ENCODE measurements at regions not wholly inside any gene's neighbourhood (a gene's known extent, or its start where the extent isn't known, plus 50 kb on each side); places are given as distances from the start of the nearest gene placed in this dataset.

DNA sequence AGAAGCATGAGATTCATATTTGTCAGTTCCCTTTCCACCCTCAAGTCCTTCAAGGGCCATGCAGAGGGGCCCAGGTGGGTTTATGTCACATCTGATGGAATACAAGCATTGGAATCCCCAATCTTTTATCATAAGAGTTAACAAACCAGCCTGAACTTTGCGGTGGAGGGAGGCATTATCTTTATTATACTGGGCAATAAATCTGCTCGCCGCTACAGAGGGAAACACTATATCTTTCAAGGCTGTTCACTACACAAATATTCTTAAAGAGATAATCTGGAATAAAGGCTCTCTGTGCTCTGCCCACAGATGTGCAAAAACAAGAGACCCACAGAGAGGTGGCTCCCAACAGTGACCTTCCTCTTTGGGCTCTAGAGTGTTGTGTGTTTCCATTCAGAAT lies 153.6 kb upstream of the PLEKHA5 start:
- DNase-seq, result no peak

DNA sequence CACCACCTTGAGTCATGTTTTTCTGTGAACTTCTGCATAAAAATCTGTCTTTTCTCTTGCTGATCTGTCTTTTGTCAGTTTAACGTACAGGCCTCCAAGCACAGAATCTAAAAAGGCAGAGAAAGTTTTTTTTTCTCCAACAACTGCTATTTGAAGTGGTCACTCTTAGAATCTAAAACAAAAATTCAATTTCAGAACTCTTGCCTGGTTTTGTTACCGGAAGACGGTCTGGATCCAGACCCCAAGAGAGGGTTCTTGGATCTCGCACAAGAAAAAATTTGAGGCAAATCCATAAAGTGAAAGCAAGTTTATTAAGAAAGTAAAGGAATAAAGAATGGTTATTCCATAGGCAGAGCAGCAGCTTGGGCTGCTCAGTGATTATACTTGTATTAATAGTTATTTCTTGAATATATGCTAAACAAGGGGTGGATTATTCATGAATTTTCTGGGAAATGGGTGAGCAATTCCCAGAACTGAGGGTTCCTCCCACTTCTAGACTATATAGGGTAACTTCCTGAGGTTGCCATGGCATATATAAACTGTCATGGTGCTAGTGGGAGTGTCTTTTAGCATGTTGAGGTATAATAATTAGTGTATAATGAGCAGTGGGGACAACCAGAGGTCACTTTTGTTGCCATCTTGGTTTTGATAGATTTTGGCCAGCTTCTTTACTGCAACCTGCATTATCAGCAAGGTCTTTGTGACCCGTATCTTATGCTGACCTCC lies 150.0 kb upstream of the PLEKHA5 start:
- DNase-seq, result no peak

DNA sequence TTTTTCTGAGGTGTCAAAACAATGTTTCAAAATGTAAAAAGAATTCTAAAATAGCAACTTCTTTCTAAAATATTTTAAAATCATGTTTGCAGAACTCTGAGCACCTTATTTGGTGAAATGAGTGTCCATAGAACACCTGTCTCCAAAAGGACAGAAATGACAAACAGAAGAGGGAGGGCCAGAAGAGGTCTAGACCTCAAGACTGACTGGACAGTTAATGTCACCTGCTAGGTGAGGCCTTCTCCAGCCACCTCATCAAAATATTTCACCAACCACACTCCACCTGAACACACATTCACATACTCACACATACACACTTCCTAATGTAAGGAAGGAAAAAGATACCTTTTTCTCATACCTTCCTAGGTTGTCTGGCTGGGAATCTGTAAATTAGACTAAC lies 147.8 kb upstream of the PLEKHA5 start:
- no peak for DNase-seq

DNA sequence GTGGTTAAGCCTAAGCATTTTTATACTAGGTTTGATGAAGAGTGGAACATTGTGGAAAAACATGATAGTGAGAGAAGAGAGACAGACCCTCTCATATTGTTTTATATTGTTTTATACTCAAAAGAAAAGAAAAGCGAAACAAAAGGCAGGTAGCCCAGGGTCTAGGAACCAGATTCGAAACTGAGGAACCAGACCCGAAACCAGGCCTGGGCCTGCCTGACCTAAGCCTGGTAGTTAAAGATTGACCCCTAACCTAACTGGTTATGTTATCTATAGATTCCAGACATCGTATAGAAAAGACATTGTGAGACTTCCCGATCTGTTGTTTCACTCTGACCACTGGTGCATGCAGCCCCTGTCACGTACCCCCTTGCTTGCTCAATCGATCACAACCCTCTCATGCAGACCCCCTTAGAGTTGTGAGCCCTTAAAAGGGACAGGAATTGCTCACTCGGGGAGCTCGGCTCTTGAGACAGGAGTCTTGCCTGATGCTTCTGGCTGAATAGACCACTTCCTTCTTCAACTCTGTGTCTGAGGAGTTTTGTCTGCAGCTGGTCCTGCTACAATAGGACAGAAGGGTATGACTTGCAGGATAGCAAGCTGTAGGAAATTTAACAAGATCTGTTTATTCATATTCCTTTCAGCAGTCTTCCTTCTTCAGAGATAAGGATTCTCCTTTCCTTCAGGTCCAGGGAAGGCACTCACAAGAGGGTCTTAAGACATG lies 147.1 kb upstream of the PLEKHA5 start:
- no peak for DNase-seq

DNA sequence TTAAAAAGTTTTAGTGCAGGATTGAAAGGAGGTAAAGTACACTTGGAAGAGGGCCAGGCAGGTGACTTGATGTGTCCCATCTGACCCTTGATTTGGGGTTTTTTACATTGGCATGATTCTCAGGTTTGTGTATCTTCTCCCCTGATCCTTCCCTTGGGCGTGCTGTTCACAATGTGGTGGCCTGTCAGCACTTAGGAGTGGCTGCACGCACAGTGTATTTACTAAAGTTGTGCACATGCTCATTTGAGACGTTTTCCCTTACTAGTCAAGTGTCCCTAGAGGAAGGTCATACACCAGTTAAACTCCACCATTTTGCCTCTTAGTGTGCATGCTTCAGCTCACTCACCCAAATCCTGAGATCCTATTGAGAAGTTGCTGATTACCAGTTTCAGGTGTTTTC lies 145.7 kb upstream of the PLEKHA5 start:
- no peak for DNase-seq

DNA sequence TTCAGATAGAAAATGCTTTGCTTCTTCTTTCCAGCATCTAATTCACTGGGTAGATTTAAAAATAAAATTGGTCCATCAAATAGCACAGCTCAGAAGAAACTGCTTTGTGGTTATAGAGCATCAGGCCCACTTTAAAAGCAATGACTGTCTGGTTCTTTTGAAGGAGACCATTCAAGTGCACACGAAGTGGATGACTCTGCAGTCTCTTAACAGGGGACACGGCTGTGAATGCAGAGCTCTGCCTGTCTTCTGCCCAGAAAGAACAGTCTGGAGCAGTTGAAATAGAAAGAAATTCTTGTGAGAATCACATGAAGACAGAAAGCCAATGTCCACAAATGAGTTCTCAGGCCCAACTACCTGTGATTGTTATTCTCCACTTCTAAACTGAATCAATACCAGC lies 138.7 kb upstream of the PLEKHA5 start:
- no peak for DNase-seq

DNA sequence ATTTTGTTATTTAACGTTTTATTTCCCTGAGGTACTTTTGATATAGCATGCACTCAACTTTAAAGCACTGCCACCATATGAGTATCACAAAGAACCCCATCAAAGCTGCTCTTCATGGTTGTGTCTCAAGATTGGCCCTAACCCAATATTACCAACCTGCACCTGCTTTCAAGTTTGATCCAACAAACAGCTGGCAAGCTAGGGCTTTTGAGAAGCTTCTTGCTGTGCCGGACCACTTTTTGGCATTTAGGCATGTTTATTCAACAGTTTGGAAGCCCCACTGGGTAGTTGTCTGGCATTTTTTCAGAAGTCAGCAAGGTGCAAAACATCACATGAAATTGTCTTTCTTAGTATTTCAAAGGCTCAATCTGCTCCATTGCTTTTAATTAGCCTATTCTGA lies 137.2 kb upstream of the PLEKHA5 start:
- DNase-seq, result no peak

DNA sequence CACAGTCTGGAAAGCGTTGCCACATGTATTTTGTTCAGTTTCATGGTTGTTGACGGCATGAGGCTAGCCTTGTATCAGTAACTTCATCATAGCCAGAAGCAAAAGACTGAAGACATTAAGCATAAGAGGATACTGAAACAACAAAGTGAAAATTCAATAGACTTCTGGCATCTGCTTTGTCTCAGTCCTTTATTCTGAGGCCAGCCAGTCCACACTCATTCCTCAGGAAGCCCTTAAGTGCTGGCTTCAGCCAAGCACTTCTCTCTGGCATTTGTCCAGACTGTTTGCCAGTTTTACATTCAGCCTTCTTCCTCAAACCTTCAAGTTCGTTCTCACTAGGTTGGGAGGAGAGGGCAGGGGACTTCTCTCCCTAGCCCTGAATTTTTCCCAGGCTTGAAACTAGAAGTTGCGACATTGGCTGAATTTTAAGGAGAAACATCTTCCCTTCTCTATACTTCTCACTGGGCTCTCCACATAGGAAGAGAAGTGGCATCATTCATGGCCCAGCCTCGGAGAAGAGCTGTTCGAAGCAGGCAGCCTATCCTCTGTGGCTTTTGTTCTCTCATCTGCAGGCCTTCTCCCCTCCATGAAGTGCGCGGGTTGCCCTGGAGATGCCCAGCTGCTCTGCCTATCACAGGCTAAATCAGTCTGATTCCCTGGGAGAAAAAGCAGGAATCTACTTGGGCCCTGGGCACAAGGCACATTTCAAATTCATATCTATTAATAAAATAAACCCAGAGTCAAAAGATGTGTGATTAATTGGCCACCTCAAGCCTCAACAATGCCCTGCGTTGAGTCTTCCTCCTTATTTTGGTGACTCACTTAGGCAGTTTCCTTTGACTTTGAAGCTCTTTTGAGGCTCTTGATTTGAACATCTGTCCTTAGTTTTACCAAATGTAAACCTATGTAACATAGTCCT lies 130.9 kb upstream of the PLEKHA5 start:
- DNase-seq, result peak in 1 of 3 donors; percentile 2

DNA sequence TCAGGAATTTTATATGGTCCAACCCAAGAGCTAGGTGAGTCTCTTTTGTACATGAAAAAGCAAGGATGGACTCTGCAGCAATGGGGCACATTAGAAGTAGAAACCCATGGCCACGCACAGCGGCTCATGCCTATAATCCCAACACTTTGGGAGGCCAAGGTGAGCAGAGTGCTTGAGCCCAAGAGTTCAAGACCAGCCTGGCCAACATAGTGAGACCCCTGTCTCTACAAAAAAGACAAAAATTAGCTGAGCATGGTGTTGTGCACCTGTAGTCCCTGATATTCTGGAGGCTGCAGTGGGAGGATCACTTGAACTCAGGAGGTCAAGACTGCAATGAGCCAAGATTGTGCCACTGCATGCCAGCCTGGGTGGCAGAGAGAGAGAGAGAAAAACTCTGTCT lies 128.7 kb upstream of the PLEKHA5 start:
- DNase-seq, result no peak

DNA sequence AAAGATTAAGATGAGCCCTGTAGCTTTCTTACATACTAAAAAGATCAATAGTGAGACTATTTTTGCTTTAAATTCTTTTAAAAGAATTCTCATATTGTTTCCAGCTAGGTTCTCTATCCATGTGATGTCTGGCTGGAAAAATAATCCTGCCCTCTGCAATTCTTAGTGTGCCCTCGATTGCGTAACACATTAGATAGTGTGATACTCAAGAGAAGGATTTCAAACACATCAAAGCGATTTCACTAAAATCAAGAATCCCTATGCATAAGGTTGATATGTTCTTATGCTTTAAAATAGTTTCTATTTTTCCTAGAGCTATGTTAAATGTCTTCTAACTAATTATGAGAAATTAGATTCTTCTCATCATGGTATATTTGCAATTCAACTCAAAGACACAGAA lies 127.3 kb upstream of the PLEKHA5 start:
- DNase-seq, result peak in 1 of 3 donors; percentile 8

DNA sequence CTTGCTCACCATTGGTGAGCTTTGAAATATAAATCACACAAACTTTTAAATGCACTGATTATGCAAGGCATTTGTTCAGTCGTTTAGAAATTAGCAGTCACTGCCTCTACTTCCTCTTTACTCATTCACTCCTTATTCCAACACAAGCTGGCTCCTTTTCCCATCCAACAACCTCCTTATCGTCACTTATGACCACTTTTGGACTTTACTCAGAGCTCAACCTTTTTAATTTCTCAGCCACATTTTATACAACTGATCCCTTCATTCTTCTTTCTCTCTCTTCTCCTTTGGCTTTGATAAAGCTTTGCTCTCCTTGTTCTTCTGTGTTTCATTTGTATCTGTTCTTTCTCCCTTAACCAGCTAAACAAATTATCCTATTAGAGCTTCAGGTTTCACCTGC lies 126.4 kb upstream of the PLEKHA5 start:
- no peak for DNase-seq

DNA sequence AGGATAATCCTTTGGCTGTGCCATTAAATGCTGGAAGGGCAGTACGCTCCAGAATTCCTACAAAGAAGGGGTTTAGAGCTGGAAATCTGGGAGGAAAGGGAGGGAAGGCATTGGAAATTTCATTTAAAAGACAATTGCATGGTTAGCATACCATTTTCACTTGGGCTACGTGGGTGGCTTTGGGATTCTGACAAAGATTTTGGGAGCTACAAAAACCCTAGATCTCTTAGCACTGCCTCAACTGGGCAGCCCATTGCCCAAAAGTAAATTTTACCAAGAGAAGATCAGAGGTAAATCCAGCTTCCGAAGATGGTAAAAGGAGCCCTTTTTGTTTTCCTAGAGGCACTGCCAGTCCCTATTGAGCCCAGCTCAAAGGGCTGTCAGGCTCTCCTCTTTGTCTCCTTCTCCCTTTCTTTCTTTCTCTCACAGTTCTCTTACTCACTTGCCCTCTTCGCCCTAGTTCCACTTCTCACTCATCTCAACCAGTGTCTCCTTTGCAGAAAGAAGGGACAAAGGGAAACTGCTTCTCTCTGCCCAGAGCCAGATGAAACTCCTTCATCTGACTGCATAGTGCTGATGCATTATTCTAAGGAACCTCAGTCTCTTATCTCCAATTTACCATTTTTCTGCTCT lies 125.4 kb upstream of the PLEKHA5 start:
- DNase-seq, result no peak

DNA sequence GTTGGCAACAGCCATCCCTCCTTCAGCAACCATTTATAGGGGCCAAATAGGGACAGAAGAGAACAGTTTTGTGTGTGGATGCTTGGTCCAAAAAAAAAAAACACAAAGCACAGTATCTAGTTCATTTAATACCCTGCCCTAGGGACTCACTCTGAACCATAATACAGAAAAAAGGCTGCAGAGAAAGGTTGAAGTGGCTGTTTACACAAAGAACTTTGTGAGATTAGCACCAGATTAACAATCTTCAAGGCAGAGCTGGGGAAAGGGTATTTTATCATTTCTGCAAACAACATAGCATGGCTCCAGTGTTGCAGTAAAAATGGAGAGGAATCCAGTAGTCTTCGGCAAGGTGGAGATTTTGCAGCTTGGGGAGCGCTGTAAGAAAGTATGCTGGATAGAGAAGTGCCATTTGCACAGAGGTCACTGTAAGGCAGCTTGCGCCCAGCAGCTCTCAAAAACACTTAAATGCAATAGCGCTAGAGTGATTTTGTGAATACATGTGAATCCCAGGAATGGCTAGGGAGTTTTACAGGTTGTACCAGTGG lies 124.2 kb upstream of the PLEKHA5 start:
- no peak for DNase-seq

DNA sequence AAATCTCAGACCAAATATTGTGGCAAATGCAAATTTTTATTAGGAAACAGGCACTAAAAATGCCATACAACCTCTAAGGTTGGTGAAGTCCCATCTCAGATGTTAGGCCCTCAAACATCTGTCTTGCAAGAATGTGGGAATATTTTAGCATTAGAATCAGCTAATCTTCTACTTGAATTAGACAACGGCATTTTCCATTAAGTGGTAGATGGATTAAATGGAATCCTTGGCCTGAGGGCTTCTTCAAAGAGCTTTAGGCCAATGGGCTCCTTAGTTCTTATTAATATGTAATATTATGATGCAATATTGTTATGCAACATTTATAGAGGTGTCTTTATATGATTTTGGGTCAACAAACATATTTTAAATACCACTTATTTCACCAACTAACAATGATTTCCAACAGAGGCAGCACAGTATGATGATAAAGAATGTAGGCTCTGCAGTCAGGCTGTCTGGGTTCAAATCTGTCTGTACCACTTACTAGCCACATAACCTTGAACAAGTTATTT lies 122.9 kb upstream of the PLEKHA5 start:
- DNase-seq, result no peak

DNA sequence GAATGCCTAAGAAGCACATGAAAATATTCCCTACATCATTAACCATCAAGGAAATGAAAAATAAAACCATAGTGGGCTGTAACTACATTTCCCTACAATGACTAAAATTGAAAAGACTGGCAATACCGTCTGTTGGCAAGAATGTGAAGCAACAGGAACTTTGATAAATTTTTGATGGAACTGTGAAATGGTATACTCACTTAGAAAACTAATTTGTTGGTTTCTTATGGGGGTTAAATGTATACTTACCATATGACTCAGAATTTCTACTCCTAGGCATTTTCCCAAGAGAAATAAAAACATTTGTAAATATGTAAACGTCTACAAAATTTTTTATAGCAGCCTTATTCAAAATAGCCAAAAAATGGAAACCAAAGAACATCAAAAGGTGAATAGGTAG lies 121.4 kb upstream of the PLEKHA5 start:
- no peak for DNase-seq

DNA sequence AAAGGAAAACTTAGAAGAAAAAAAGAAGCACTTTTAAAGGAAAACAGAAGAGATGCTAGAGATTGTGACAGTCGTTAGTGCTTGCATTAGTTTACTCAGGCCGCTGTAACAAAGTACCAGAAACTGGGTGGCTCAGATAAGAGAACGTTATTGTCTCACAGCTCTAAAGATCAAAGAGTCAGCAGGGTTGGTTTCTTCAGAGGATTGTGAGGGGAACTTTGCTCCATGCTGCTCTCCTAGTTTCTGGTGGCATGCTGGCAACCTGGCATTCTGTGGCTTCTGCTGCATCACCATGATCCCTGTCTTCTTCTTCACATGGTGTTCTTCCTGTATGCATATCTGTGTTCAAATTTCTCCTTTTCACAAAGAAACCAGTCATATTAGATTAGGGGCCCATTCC lies 119.4 kb upstream of the PLEKHA5 start:
- DNase-seq, result no peak

DNA sequence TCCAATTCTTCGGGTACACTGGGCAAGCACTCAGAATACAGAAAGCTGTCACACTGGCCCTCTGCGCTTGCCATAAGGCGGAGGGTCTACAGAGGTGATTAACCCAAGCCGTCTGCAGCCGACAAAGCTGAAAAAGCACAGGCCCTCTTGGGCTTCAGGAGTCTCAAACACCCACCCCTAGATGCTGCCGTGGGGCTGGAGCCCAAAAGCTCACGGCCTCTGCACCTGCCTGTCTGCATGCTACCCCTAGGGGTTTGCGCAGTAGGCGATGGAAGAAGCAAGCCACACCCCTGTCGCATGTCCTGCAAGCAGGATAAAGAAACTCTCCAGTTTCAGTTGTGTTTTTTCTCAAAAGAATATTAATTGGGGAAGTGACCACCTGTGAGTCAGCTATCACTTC lies 118.8 kb upstream of the PLEKHA5 start:
- DNase-seq, result no peak

DNA sequence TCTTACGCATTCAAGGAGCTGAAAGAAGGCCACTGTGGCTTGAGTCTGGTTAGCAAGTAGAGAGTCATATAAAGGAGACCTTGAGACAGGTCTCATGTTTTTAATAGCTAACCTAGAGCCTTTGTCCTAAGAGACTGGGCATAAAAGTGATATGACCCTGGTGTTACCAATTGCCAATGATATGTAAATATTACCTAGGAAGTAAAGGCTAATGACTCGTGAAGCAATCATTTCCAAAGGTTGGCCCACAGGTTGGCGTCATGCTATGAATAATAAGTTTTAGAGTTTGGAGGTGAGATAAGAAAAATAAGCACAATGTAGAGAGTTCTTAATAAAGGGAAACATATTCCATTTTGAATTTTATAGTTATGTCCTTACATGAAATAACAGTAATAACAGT lies 116.6 kb upstream of the PLEKHA5 start:
- DNase-seq, result no peak

DNA sequence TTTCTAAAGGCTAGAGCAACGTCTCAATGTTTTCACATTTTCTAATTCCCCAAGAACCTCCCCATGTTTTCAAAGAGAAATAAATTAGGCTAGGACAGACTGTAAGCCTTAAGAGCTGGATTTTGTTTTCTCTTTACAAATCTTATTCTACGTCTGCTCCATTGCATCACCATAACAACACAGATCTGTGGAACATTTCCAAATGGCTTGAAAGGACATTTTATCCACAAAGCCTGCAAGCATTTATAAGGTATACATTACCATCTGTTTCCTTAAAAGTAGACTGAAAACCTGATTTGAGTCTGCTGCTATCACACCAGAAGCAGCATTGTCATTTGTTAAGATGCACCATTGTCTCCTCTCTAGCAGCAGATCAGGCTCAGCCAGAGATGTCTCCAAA lies 115.3 kb upstream of the PLEKHA5 start:
- DNase-seq, result no peak

DNA sequence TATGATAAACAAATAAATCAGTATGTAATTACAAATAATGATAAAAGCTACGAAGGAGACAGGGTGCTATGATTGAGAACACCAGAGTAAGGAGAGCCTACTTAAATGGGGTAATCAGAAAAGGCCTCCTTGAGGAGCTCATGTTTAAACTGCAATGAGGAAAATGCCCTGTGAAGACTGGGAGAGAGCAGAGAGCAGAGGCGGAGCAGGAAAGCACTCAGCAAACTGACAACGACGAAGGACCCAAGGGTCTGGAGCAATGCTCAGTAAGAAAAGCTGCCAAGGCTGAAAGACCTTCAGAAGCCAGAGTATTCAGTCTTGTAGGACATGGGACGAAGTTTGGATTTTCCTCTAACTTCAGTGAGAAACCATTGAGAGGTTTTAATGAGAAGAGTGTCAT lies 114.2 kb upstream of the PLEKHA5 start:
- no peak for DNase-seq

DNA sequence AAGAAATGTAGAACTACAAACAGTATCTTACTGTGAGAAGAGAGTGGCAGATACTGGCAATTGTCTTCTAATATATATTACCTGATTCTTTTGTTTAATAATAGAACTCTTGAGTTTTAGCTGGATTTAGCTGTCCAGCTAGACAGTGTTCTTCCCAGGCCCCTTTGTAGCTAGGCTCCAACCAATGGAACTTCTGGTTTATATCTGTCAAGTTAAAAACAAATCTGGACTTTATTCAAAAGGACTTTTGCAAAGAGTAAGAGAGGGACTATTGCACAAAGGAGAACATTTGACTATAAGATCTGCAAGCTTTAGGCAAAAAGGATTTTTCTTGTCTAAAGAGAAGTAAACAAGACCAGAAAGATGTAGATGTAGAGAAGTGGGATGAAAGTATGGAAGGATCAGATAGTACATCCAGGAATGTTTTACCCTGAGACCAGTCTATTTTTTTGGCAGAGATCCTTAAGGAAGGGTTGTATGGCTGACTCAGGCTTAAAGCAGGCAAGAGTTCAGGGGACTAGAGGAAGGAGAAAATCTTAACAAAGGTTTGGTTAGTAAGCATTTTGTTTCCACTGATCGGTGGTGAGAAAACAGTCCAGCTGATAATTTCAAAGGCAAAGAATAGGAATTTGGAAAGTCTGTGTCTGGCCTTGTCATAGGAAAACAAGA lies 111.1 kb upstream of the PLEKHA5 start:
- DNase-seq, result no peak

DNA sequence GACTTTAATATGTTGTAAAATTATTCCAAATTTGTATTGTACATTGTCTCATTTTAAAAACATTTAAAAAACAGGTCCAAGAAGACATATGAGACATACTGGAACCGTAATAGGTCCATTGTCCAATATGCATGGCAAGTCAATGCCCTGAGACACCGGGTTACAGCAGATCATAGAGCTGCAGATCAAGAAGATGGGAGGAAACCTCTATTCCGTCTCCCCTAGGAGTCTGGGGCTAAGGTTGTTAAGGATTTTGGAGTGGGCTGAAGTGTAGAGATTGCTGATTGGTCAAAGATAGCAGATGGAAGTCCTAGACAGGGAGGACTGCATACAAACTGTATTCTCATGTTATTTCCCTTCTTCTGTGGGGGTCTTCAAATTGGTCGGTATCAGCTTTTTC lies 108.3 kb upstream of the PLEKHA5 start:
- DNase-seq, result no peak
